ENCODE measurements at regions not wholly inside any gene's neighbourhood (a gene's known extent, or its start where the extent isn't known, plus 50 kb on each side); places are given as distances from the start of the nearest gene placed in this dataset.
A peak's percentile ranks its signal among the peaks of the same experiment; 100 is the strongest.

DNA sequence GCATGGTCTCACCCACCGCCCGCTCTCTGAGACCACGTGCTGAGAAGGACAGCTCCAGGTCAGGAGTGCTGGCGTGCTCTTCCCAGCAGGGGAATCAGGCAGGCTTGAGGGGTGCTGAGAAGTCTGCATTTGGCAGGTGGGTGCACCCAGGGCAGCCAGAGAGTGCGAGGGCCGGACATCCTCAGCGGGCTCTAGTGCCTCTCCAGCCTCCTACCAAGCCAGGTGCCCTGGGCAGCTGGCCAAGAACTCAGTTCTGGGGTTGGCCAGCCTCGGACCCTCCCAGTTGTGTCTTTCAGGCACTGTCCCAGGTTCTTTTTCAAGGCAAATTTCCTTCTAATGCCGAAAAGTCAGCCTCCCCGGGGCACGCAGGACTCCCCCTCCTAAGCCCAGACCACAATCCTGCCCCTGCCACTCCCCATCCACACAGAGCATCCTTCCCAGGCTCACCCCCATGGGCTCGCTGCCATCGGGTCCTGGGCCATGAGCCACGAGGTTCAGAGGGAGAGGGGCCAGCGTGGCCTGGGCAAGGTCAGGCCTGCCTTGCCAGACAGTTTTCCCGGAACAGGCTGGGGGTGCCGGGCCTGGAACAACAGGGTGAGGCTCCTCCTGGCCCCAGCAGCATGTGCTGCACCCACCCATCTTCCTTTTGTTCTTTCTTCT is 52.2 kb upstream of the GPC1 start:
- no peak for DNase-seq

DNA sequence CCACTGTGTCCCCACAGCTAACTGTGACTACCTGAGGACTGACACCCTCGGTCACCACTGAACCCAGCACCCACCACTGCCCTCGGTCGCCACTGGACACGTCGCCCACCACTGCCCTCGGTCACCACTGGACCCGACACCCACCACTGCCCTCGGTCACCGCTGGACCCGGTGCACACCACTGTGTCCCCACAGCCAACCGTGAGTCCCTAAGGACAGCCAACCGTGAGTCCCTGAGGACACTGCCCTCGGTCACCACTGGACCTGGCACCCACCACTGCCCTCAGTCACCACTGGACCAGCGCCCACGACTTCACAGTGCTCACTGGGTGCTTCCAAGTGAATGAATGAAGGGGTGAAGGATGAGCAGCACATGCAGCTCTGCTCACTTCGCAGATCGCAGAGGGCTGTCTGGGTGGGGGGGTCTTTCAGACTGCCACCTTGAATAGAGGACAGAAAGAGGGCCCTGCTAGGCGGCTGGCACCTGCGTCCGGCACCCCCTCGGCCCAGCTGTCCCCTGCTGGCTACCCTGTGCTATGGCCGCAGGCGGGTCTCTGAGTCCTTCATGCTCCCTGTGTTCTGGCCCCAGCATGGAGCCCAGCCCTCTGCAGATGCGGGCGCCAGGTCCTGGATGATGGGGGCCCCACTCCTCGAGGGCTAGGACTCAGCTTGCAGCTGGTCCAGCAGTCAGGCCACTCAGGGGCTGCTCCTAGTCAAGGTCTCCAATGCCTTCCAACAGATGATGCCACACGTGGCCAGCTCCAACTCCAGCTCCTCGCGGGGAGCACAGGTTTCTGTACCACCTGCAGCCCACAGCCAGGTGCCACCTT is 51.4 kb upstream of the GPC1 start:
- no peak for DNase-seq

GRCh38 chr2:240384711-240385450 is 50.6 kb upstream of the GPC1 start:
- DNase-seq, result no peak

DNA sequence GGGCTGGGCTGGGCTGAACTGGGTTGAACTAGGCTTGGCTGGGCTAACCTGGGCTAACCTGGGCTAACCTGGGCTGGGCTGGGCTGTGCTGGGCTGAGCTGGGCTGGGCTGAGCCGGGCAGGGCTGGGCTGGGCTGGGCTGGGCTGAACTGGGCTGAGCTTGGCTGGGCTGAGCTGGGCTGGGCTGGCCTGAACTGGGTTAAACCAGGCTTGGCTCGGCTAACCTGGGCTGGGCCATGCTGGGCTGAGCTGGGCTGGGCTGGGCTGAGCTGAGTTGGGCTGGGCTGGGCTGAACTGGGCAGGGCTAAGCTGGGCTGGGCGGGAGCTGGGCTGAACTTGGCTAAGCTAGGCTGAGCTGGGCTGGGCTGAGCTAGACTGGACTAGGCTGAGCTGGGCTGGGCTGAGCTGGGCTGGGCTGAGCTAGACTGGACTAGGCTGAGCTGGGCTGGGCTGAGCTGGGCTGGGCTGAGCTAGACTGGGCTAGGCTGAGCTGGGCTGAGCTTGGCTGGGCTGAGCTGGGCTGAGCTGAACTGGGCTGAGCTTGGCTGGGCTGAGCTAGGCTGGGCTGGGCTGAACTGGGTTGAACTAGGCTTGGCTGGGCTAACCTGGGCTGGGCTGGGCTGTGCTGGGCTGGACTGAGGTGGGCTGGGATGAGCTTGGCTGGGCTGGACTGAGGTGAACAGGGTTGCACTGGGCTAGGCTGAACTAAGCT is 49.9 kb upstream of the GPC1 start:
- peak; percentile 35 for DNase-seq

Data from fibroblast of skin of back (primary cell).